Endothelial cell of umbilical vein (primary cell): ENCODE measurements at regions not wholly inside any gene's neighbourhood (a gene's known extent, or its start where the extent isn't known, plus 50 kb on each side); places are given as distances from the start of the nearest gene placed in this dataset.

Source experiments
- CTCF ChIP-seq, 2 donors: IDR thresholded peaks; 1 replicate in 1 of 2; 2 replicates in 1 of 2; pipeline ENCODE4 v1.5.1; 2011; ENCODE audit warnings: low read length in 2 of 2, mild to moderate bottlenecking in 2 of 2, moderate library complexity in 2 of 2, control low read depth in 1 of 2, inconsistent platforms in 1 of 2, low read depth in 1 of 2; ENCODE audit not compliant: insufficient read depth in 1 of 2; ENCODE audit errors: extremely low read depth in 1 of 2
- EZH2 ChIP-seq: IDR thresholded peaks from 2 replicates; pipeline ENCODE4 v1.6.1; 2012; ENCODE audit warnings: borderline replicate concordance, low read depth, mild to moderate bottlenecking, moderate library complexity, low read length, inconsistent platforms; ENCODE audit not compliant: severe bottlenecking
- JUN ChIP-seq: IDR thresholded peaks from 2 replicates; pipeline ENCODE4 v1.6.1; 2011; ENCODE audit warnings: borderline replicate concordance, low read depth; ENCODE audit not compliant: insufficient read length, insufficient read depth
- POLR2A ChIP-seq: IDR thresholded peaks from 2 replicates; pipeline ENCODE4 v1.6.1; 2012; ENCODE audit warnings: low read depth, mild to moderate bottlenecking, control low read depth, low read length
- POLR2AphosphoS5 ChIP-seq: IDR thresholded peaks from 2 replicates; pipeline ENCODE4 v1.6.1; 2012; ENCODE audit warnings: low read depth, mild to moderate bottlenecking, control low read depth, low read length, moderate library complexity; ENCODE audit not compliant: insufficient read depth
- TF ChIP-seq, protein P1 (sequence below): IDR thresholded peaks from 2 replicates; pipeline ENCODE4 v1.6.1; 2011; ENCODE audit not compliant: insufficient read depth, insufficient read length

DNA sequence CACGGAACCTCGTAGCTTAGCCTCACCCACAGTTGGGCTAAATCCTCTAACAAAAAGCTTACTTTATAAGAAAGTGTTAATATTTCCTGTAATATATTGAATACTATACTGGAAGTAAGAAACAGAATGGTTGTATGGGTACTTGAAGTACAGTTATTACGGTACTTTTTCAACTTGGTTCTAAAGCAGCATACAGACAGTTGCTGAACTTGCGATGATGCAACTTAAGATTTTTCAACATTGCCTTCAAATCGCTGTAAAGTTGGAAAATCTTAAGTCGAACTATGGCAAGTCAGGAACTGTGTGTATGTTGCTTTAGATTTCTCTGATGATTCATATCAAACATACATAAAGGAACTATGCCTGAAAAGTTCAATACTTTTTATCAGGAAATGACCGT, 204.4 kb upstream of the C2CD4B start:
- TF ChIP-seq CTCF (IDR thresholded peaks at IDR 0.05; ENCODE audit: extremely low read depth in 1 of 2, insufficient read depth in 1 of 2, low read depth in 1 of 2, low read length in 2 of 2) (no peak), POLR2AphosphoS5 (no peak), EZH2 (no peak), POLR2A (no peak), JUN (no peak)
- TF ChIP-seq, protein P1, sequence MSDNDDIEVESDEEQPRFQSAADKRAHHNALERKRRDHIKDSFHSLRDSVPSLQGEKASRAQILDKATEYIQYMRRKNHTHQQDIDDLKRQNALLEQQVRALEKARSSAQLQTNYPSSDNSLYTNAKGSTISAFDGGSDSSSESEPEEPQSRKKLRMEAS: no peak
